Liver (tissue), 8 donors: ENCODE measurements at regions not wholly inside any gene's neighbourhood (a gene's known extent, or its start where the extent isn't known, plus 50 kb on each side); places are given as distances from the start of the nearest gene placed in this dataset.

Experiments used
- DNase-seq: peaks from one replicate; pipeline ENCODE4 v3.0.0-alpha.2; 2017; ENCODE audit warnings: low spot score
- H3K27ac ChIP-seq, 2 donors: one replicate each; pipeline ENCODE4 v1.7.0; 2013; ENCODE audit warnings: inconsistent platforms in 2 of 2, low read length in 2 of 2, control low read depth in 1 of 2, low read depth in 1 of 2, mild to moderate bottlenecking in 1 of 2
- H3K27me3 ChIP-seq, 4 donors: one replicate each; pipeline versions ENCODE4 v1.6.1 to v1.7.0; 2013; ENCODE audit warnings: low read length in 3 of 4, inconsistent platforms in 1 of 4, mild to moderate bottlenecking in 1 of 4, moderate library complexity in 1 of 4; ENCODE audit not compliant: control insufficient read depth in 4 of 4, insufficient read depth in 4 of 4
- H3K36me3 ChIP-seq, 4 donors: one replicate each; pipeline versions ENCODE4 v1.6.1 to v1.7.0; 2013; ENCODE audit warnings: low read length in 3 of 4, mild to moderate bottlenecking in 3 of 4, low read depth in 1 of 4, moderate library complexity in 1 of 4; ENCODE audit not compliant: control insufficient read depth in 4 of 4, insufficient read depth in 3 of 4
- H3K4me1 ChIP-seq, 4 donors: one replicate each; pipeline versions ENCODE4 v1.6.1 to v1.7.0; 2013; ENCODE audit warnings: low read length in 3 of 4, mild to moderate bottlenecking in 3 of 4, moderate library complexity in 1 of 4; ENCODE audit not compliant: control insufficient read depth in 4 of 4, insufficient read depth in 4 of 4
- H3K4me3 ChIP-seq, 3 donors: one replicate each; pipeline versions ENCODE4 v1.6.1 to v1.7.0; 2013; ENCODE audit warnings: low read length in 3 of 3, control low read depth in 1 of 3, low read depth in 1 of 3, mild to moderate bottlenecking in 1 of 3
- H3K9ac ChIP-seq, 2 donors: one replicate each; pipeline ENCODE4 v1.7.0; 2013; ENCODE audit warnings: low read length in 2 of 2, mild to moderate bottlenecking in 2 of 2, moderate library complexity in 2 of 2, control low read depth in 1 of 2, low read depth in 1 of 2
- H3K9me3 ChIP-seq, 4 donors: one replicate each; pipeline versions ENCODE4 v1.6.1 to v1.7.0; 2013; ENCODE audit warnings: low read length in 3 of 4; ENCODE audit not compliant: control insufficient read depth in 4 of 4
- EGR1 ChIP-seq, 2 donors: IDR thresholded peaks; 2 replicates each; pipeline ENCODE4 v1.6.1; 2016 to 2018; ENCODE audit warnings: antibody characterized with exemption in 2 of 2, low read depth in 2 of 2
- FOXA1 ChIP-seq: IDR thresholded peaks from 2 replicates; pipeline ENCODE4 v1.6.1; 2016; ENCODE audit warnings: antibody characterized with exemption
- FOXA2 ChIP-seq: IDR thresholded peaks from 2 replicates; pipeline ENCODE4 v1.6.1; 2016; ENCODE audit warnings: antibody characterized with exemption
- GABPA ChIP-seq, 2 donors: IDR thresholded peaks in 1 of 2; conservative IDR thresholded peaks in 1 of 2; 2 replicates each; pipeline ENCODE4 v1.6.1; 2016; ENCODE audit warnings: antibody characterized with exemption in 2 of 2, mild to moderate bottlenecking in 1 of 2, moderate library complexity in 1 of 2
- HNF4A ChIP-seq, 2 donors: conservative IDR thresholded peaks; 2 replicates each; pipeline ENCODE4 v1.6.1; 2016; ENCODE audit warnings: antibody characterized with exemption in 2 of 2, mild to moderate bottlenecking in 2 of 2
- HNF4G ChIP-seq: IDR thresholded peaks from 2 replicates; pipeline ENCODE4 v1.6.1; 2016; ENCODE audit warnings: antibody characterized with exemption
- JUND ChIP-seq, 2 donors: IDR thresholded peaks; 2 replicates each; pipeline ENCODE4 v1.6.1; 2016; ENCODE audit warnings: antibody characterized with exemption in 2 of 2
- NR2F2 ChIP-seq: IDR thresholded peaks from 2 replicates; pipeline ENCODE4 v1.6.1; 2016; ENCODE audit warnings: antibody characterized with exemption
- RAD21 ChIP-seq, 2 donors: IDR thresholded peaks; 2 replicates each; pipeline ENCODE4 v1.6.1; 2016; ENCODE audit warnings: antibody characterized with exemption in 2 of 2, mild to moderate bottlenecking in 2 of 2
- RXRA ChIP-seq, 2 donors: IDR thresholded peaks; 2 replicates each; pipeline ENCODE4 v1.6.1; 2017 to 2018; ENCODE audit warnings: antibody characterized with exemption in 2 of 2, mild to moderate bottlenecking in 1 of 2
- SP1 ChIP-seq: IDR thresholded peaks from 2 replicates; pipeline ENCODE4 v1.6.1; 2018; ENCODE audit warnings: antibody characterized with exemption, mild to moderate bottlenecking
- TAF1 ChIP-seq: conservative IDR thresholded peaks from 2 replicates; pipeline ENCODE4 v1.6.1; 2016; ENCODE audit warnings: antibody characterized with exemption, mild to moderate bottlenecking
- YY1 ChIP-seq: IDR thresholded peaks from 2 replicates; pipeline ENCODE4 v1.6.1; 2016; ENCODE audit warnings: antibody characterized with exemption, mild to moderate bottlenecking
- WGBS: extraction: QIAGEN DNeasy Blood & Tissue Kit; methylation state at CpG from one replicate; pipeline ENCODE4 v1.1.7; 2013; 5-methylcytosine and 5-hydroxymethylcytosine counted together
- TF ChIP-seq, protein P1 (sequence below): IDR thresholded peaks from 2 replicates; pipeline ENCODE4 v1.6.1; 2016; ENCODE audit warnings: antibody characterized with exemption
- TF ChIP-seq, protein P2 (sequence below): fragments of 150-350 bp; IDR thresholded peaks from 2 replicates; pipeline ENCODE4 v1.5.1; 2017; ENCODE audit warnings: improper control_type of control experiment, low read depth, low read length; ENCODE audit not compliant: missing input control
- TF ChIP-seq, protein P3 (sequence below): IDR thresholded peaks from 2 replicates; pipeline ENCODE4 v1.6.1; 2016; ENCODE audit warnings: antibody characterized with exemption
- TF ChIP-seq, protein P4 (sequence below): IDR thresholded peaks from 2 replicates; pipeline ENCODE4 v1.6.1; 2016; ENCODE audit warnings: antibody characterized with exemption
- TF ChIP-seq, protein P5 (sequence below): IDR thresholded peaks from 2 replicates; pipeline ENCODE4 v1.6.1; 2016; ENCODE audit warnings: antibody characterized with exemption, mild to moderate bottlenecking
- donor health status: healthy.
- donor health status: healthy.
- donor health status: healthy.
- donor health status: healthy.
- donor health status: healthy.

DNA sequence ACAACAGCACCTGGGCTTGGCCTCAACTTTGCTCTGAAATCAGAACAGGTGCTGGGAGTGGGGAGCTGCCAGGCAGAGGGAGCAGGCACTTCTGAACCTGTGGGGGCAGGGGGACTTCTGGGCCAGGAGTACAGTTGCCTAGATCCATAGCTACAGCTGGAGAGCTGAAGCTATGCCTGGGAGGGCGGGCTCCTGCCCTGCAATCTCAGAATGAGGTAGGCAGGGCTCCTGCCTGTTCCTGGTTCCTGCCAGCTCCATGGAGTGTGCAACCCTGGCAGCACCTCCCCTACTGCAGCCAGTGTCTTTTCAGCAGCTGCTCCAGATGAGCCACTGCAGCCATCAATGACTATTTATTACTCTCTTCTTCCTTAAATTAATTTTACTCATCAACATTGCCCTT is 62.1 kb upstream of the NAV3 start:
- Histone ChIP-seq H3K27ac (no peak overlapping the region), H3K27me3 (peaks cover 0 to 3% (median 0%) of the 10 kb centered on the region in 4 donors), H3K9me3 (peaks cover 0 to 11% (median 7%) of the 10 kb centered on the region in 4 donors), H3K36me3 (no peaks in the 10 kb centered on the region), H3K9ac (no peak overlapping the region), H3K4me3 (peak overlapping the region in 1 of 3 donors; percentile 32), H3K4me1 (no peaks in the 10 kb centered on the region)
- WGBS, result 71% methylated on average over 1 of the region's 1 CpG
- no peak for DNase-seq
- no peak for TF ChIP-seq GABPA (IDR thresholded peaks at IDR 0.05 in 1 of 2, conservative IDR thresholded peaks at IDR 0.05 in 1 of 2)
- no peak for TF ChIP-seq HNF4G
- no peak for TF ChIP-seq TAF1
- TF ChIP-seq, protein P1, sequence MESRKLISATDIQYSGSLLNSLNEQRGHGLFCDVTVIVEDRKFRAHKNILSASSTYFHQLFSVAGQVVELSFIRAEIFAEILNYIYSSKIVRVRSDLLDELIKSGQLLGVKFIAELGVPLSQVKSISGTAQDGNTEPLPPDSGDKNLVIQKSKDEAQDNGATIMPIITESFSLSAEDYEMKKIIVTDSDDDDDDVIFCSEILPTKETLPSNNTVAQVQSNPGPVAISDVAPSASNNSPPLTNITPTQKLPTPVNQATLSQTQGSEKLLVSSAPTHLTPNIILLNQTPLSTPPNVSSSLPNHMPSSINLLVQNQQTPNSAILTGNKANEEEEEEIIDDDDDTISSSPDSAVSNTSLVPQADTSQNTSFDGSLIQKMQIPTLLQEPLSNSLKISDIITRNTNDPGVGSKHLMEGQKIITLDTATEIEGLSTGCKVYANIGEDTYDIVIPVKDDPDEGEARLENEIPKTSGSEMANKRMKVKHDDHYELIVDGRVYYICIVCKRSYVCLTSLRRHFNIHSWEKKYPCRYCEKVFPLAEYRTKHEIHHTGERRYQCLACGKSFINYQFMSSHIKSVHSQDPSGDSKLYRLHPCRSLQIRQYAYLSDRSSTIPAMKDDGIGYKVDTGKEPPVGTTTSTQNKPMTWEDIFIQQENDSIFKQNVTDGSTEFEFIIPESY, result no peak
- no peak for TF ChIP-seq FOXA1
- TF ChIP-seq, protein P2, sequence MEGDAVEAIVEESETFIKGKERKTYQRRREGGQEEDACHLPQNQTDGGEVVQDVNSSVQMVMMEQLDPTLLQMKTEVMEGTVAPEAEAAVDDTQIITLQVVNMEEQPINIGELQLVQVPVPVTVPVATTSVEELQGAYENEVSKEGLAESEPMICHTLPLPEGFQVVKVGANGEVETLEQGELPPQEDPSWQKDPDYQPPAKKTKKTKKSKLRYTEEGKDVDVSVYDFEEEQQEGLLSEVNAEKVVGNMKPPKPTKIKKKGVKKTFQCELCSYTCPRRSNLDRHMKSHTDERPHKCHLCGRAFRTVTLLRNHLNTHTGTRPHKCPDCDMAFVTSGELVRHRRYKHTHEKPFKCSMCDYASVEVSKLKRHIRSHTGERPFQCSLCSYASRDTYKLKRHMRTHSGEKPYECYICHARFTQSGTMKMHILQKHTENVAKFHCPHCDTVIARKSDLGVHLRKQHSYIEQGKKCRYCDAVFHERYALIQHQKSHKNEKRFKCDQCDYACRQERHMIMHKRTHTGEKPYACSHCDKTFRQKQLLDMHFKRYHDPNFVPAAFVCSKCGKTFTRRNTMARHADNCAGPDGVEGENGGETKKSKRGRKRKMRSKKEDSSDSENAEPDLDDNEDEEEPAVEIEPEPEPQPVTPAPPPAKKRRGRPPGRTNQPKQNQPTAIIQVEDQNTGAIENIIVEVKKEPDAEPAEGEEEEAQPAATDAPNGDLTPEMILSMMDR, result no peak
- TF ChIP-seq, protein P3, sequence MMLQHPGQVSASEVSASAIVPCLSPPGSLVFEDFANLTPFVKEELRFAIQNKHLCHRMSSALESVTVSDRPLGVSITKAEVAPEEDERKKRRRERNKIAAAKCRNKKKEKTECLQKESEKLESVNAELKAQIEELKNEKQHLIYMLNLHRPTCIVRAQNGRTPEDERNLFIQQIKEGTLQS, result no peak
- TF ChIP-seq JUND (IDR thresholded peaks at IDR 0.05), result no peak
- no peak for TF ChIP-seq EGR1 (IDR thresholded peaks at IDR 0.05; ENCODE audit: low read depth in 2 of 2)
- TF ChIP-seq, protein P4, sequence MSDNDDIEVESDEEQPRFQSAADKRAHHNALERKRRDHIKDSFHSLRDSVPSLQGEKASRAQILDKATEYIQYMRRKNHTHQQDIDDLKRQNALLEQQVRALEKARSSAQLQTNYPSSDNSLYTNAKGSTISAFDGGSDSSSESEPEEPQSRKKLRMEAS, result no peak

DNA sequence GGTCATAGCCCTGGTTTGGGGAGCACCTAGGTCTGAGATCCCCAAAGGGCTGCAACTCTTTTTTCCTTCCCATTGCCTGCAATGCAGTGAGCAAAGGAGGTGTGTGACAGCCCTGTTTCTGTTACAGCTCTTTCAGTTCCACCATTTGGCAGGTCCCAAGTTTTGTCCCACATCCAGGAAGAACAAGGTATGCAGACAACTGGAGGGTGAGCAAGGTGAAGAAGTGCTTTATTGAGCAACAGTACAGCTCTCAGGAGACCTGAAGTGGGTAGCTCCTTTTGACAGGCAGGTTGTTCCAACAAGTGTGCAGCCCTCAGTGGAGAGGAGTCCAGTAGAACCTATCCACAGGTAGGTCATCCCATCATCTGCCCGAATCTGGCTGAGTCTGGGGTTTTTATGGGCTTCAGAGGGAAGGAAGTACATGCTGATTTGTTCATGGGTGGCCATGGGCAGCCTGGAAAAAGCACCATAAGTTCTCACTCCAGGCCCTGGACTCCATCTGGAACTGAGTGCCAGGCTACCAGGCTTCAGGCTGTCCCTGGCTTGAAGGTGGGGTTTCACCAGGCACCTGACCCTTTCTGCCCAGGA is 62.8 kb upstream of the NAV3 start:
- Histone ChIP-seq H3K27me3 (peaks cover 0 to 3% (median 0%) of the 10 kb centered on the region in 4 donors), H3K4me3 (peak overlapping the region in 1 of 3 donors; percentile 32), H3K9me3 (peaks cover 0 to 11% (median 7%) of the 10 kb centered on the region in 4 donors), H3K9ac (no peak overlapping the region), H3K36me3 (no peaks in the 10 kb centered on the region), H3K27ac (no peak overlapping the region), H3K4me1 (no peaks in the 10 kb centered on the region)
- TF ChIP-seq RXRA (IDR thresholded peaks at IDR 0.05) (no peak), HNF4A (conservative IDR thresholded peaks at IDR 0.05) (no peak), SP1 (no peak), EGR1 (IDR thresholded peaks at IDR 0.05; ENCODE audit: low read depth in 2 of 2) (no peak), RAD21 (IDR thresholded peaks at IDR 0.05) (no peak), NR2F2 (no peak), FOXA2 (no peak), GABPA (IDR thresholded peaks at IDR 0.05 in 1 of 2, conservative IDR thresholded peaks at IDR 0.05 in 1 of 2) (no peak), JUND (IDR thresholded peaks at IDR 0.05) (no peak), YY1 (no peak), HNF4G (no peak), FOXA1 (no peak), TAF1 (no peak)
- TF ChIP-seq, protein P2, result no peak
- TF ChIP-seq, protein P3, result no peak
- TF ChIP-seq, protein P5, sequence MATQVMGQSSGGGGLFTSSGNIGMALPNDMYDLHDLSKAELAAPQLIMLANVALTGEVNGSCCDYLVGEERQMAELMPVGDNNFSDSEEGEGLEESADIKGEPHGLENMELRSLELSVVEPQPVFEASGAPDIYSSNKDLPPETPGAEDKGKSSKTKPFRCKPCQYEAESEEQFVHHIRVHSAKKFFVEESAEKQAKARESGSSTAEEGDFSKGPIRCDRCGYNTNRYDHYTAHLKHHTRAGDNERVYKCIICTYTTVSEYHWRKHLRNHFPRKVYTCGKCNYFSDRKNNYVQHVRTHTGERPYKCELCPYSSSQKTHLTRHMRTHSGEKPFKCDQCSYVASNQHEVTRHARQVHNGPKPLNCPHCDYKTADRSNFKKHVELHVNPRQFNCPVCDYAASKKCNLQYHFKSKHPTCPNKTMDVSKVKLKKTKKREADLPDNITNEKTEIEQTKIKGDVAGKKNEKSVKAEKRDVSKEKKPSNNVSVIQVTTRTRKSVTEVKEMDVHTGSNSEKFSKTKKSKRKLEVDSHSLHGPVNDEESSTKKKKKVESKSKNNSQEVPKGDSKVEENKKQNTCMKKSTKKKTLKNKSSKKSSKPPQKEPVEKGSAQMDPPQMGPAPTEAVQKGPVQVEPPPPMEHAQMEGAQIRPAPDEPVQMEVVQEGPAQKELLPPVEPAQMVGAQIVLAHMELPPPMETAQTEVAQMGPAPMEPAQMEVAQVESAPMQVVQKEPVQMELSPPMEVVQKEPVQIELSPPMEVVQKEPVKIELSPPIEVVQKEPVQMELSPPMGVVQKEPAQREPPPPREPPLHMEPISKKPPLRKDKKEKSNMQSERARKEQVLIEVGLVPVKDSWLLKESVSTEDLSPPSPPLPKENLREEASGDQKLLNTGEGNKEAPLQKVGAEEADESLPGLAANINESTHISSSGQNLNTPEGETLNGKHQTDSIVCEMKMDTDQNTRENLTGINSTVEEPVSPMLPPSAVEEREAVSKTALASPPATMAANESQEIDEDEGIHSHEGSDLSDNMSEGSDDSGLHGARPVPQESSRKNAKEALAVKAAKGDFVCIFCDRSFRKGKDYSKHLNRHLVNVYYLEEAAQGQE, result no peak
- TF ChIP-seq, protein P1, result no peak
- TF ChIP-seq, protein P4, result no peak
- no peak for DNase-seq
- WGBS, result 77% methylated on average over 1 of the region's 1 CpG
